IMR-90 (cell line): ENCODE measurements at regions not wholly inside any gene's neighbourhood (a gene's known extent, or its start where the extent isn't known, plus 50 kb on each side); places are given as distances from the start of the nearest gene placed in this dataset.

Experiments used
- ATAC-seq: fragments of 200-7000 bp; cut with Tn5 transposase; 2 replicates; pipeline ENCODE4 v1.9.1; 2020; ENCODE audit warnings: low read depth, mild to moderate bottlenecking, moderate library complexity
- BruUV-seq: library from RNA; stranded (reverse); fragments of 400-500 nt; replicated peaks from 2 replicates; lab custom pipeline; 2021; lab: Mats Ljungman, UMichigan
- CTCF ChIA-PET: fragments of 300-600 bp; formaldehyde crosslinking; extraction: SDS; loops from one replicate; lab custom pipeline; 2021; ENCODE audit warnings: antibody characterized with exemption; lab: Yijun Ruan, JAX
- POLR2A ChIA-PET: fragments of 300-600 bp; sonication (Branson Sonifier 250); formaldehyde crosslinking; loops from one replicate; lab custom pipeline; 2022; ENCODE audit warnings: antibody characterized with exemption; ENCODE audit not compliant: unreplicated experiment; lab: Charles Lee
- DNase-seq: peaks from one replicate; pipeline ENCODE4 v3.0.0; 2013
- H2AFZ ChIP-seq: replicated peaks from 2 replicates; pipeline ENCODE3; 2013; ENCODE audit warnings: low read length, mild to moderate bottlenecking; ENCODE audit not compliant: poor library complexity
- H2AK5ac ChIP-seq: 2 replicates; pipeline ENCODE4 v1.6.1; 2013; ENCODE audit warnings: low read depth, low read length, inconsistent platforms
- H2AK9ac ChIP-seq: replicated peaks from 2 replicates; pipeline ENCODE3; 2013; ENCODE audit warnings: mild to moderate bottlenecking, low read depth, low read length, moderate library complexity; ENCODE audit not compliant: poor library complexity
- H2BK120ac ChIP-seq: 2 replicates; pipeline ENCODE4 v1.6.1; 2013; ENCODE audit warnings: low read depth, low read length, inconsistent platforms
- H2BK15ac ChIP-seq: 3 replicates; pipeline ENCODE4 v1.6.1; 2013; ENCODE audit warnings: low read depth, low read length, inconsistent platforms
- H2BK20ac ChIP-seq: 2 replicates; pipeline ENCODE4 v1.6.1; 2013; ENCODE audit warnings: low read depth, mild to moderate bottlenecking, inconsistent platforms, low read length, moderate library complexity
- H2BK5ac ChIP-seq: 2 replicates; pipeline ENCODE4 v1.6.1; 2013; ENCODE audit warnings: mild to moderate bottlenecking, low read depth, low read length, inconsistent platforms; ENCODE audit not compliant: poor library complexity, severe bottlenecking
- H3K14ac ChIP-seq: replicated peaks from 2 replicates; pipeline ENCODE4 v1.6.1; 2013; ENCODE audit warnings: low read depth, low read length, inconsistent platforms
- H3K18ac ChIP-seq: 2 replicates; pipeline ENCODE4 v1.6.1; 2013; ENCODE audit warnings: low read depth, low read length, control low read depth
- H3K23ac ChIP-seq: 2 replicates; pipeline ENCODE4 v1.6.1; 2013; ENCODE audit warnings: low read depth, low read length, inconsistent platforms
- H3K27ac ChIP-seq: 2 replicates; pipeline ENCODE4 v1.5.1; 2013; ENCODE audit warnings: mild to moderate bottlenecking, control low read depth, low read length; ENCODE audit not compliant: insufficient read depth
- H3K27me3 ChIP-seq: 2 replicates; pipeline ENCODE4 v1.6.1; 2013; ENCODE audit warnings: low read length; ENCODE audit not compliant: control insufficient read depth, insufficient read depth
- H3K36me3 ChIP-seq: 2 replicates; pipeline ENCODE4 v1.6.1; 2013; ENCODE audit warnings: low read length, mixed read lengths; ENCODE audit not compliant: control insufficient read depth, insufficient read depth
- H3K4ac ChIP-seq: 2 replicates; pipeline ENCODE4 v1.6.1; 2013; ENCODE audit warnings: low read depth, low read length, inconsistent platforms
- H3K4me1 ChIP-seq: 2 replicates; pipeline ENCODE4 v1.6.1; 2013; ENCODE audit warnings: low read length, mixed read lengths; ENCODE audit not compliant: control insufficient read depth, insufficient read depth
- H3K4me2 ChIP-seq: 2 replicates; pipeline ENCODE4 v1.6.1; 2013; ENCODE audit warnings: low read depth, mild to moderate bottlenecking, control low read depth, low read length, moderate library complexity
- H3K4me3 ChIP-seq: 2 replicates; pipeline ENCODE4 v1.5.1; 2013; ENCODE audit warnings: low read depth, mild to moderate bottlenecking, control low read depth, low read length, moderate library complexity; ENCODE audit not compliant: insufficient read depth
- H3K56ac ChIP-seq: 2 replicates; pipeline ENCODE4 v1.6.1; 2013; ENCODE audit warnings: low read length, inconsistent platforms; ENCODE audit not compliant: insufficient read depth; ENCODE audit errors: extremely low read depth
- H3K79me1 ChIP-seq, 2 experiments: 2 replicates each; pipeline ENCODE4 v1.6.1; 2013; ENCODE audit warnings: low read length in 2 of 2, inconsistent platforms in 1 of 2, low read depth in 1 of 2
- H3K9ac ChIP-seq: 2 replicates; pipeline ENCODE4 v1.6.1; 2013; ENCODE audit warnings: low read depth, low read length, control low read depth
- H3K9me1 ChIP-seq: 2 replicates; pipeline ENCODE4 v1.6.1; 2013; ENCODE audit warnings: low read length, inconsistent platforms; ENCODE audit not compliant: insufficient read depth
- H3K9me3 ChIP-seq: 2 replicates; pipeline ENCODE4 v1.6.1; 2013; ENCODE audit warnings: low read length; ENCODE audit not compliant: control insufficient read depth, insufficient read depth
- H4K20me1 ChIP-seq: 2 replicates; pipeline ENCODE4 v1.6.1; 2013; ENCODE audit warnings: low read length, inconsistent platforms; ENCODE audit not compliant: insufficient read depth
- H4K5ac ChIP-seq: 2 replicates; pipeline ENCODE4 v1.6.1; 2013; ENCODE audit warnings: mild to moderate bottlenecking, low read depth, low read length, control low read depth
- H4K8ac ChIP-seq, 2 experiments: 2 replicates each; pipeline ENCODE4 v1.6.1; 2013; ENCODE audit warnings: low read depth in 2 of 2, low read length in 2 of 2, control low read depth in 1 of 2, inconsistent platforms in 1 of 2
- H4K91ac ChIP-seq: 2 replicates; pipeline ENCODE4 v1.6.1; 2013; ENCODE audit warnings: low read depth, low read length, inconsistent platforms; ENCODE audit not compliant: insufficient read depth
- CEBPB ChIP-seq: IDR thresholded peaks from 2 replicates; pipeline ENCODE4 v1.6.1; 2012; ENCODE audit warnings: low read depth, low read length, improper control_type of control experiment
- MAZ ChIP-seq: IDR thresholded peaks from 2 replicates; pipeline ENCODE4 v1.6.1; 2012; ENCODE audit warnings: low read depth, mild to moderate bottlenecking, low read length, improper control_type of control experiment, moderate library complexity, borderline replicate concordance
- MXI1 ChIP-seq: IDR thresholded peaks from 2 replicates; pipeline ENCODE4 v1.6.1; 2012; ENCODE audit warnings: low read depth, mild to moderate bottlenecking, low read length, moderate library complexity, borderline replicate concordance
- NFE2L2 ChIP-seq: fragments of 150-350 bp; IDR thresholded peaks from 2 replicates; pipeline ENCODE4 v1.6.1; 2016; ENCODE audit warnings: low read depth, mild to moderate bottlenecking, low read length
- POLR2A ChIP-seq: IDR thresholded peaks from 2 replicates; pipeline ENCODE4 v1.6.1; 2012; ENCODE audit warnings: mild to moderate bottlenecking, low read depth, low read length
- WGBS, 2 experiments: methylation state at CpG; one replicate each; pipeline versions ENCODE4 v1.1.5 to v1.1.7; 2013; ENCODE audit warnings: missing lambda C conversion rate in 2 of 2; ENCODE audit not compliant: insufficient read length in 1 of 2; ENCODE audit errors: extremely low coverage in 2 of 2; 5-methylcytosine and 5-hydroxymethylcytosine counted together
- dilution Hi-C: fragments of 300-500 bp; cut with HindIII; formaldehyde crosslinking; loops from one replicate; pipeline ENCODE4 v1.14.3; 2018; ENCODE audit warnings: low sequenced_read_pairs; ENCODE audit not compliant: unreplicated experiment
- in situ Hi-C: fragments of 300-500 bp; cut with MboI; formaldehyde crosslinking; loops from 3 replicates; pipeline ENCODE4 v1.14.3; 2019; ENCODE audit warnings: low sequenced_read_pairs, inconsistent platforms, mixed read lengths
- intact Hi-C: fragments of 100-400 bp; cut with micrococcal nuclease; formaldehyde crosslinking; loops from 2 replicates; pipeline ENCODE4 v1.10.0; 2022
- TF ChIP-seq, protein P1 (sequence below): conservative IDR thresholded peaks from 2 replicates; pipeline ENCODE4 v1.5.1; 2012; ENCODE audit warnings: mild to moderate bottlenecking, low read depth, low read length, improper control_type of control experiment
- TF ChIP-seq, protein P2 (sequence below): fragments of 150-350 bp; IDR thresholded peaks from 2 replicates; pipeline ENCODE4 v1.6.1; 2016; ENCODE audit warnings: low read depth, mild to moderate bottlenecking, low read length, moderate library complexity, borderline replicate concordance

DNA sequence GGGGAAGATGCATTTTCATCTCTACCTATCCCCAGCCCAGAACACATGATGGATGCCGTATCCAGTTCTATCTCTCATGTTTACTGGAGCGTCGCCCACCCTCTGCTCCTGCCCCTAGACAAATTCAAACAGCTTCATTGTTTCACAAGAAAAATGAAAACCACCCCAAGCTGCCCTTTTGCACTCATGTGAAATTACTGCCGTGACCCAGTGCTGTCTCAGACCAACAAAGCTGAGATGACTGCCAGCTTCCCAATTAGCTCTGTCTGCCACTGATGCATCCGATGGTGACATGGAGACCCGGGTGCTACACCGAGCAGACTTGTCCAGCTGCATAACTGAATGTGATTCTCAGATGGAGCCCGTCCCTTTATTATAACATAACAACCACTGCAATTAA lies 67.7 kb downstream of the FOXI2 start:
- in situ Hi-C loops (no loop called here), dilution Hi-C loops (no loop called here), intact Hi-C loops (no loop called here)
- H3K36me3 ChIP-seq = no peaks in the 10 kb centered on the region
- no peak overlapping the region for H2BK20ac ChIP-seq
- no peaks in the 10 kb centered on the region for H3K79me1 ChIP-seq
- no peak overlapping the region for H2BK15ac ChIP-seq
- H3K9me3 ChIP-seq = peaks cover 7% of the 10 kb centered on the region; the same call in 1 of the 2 replicates
- 48% methylated on average over 3 of the region's 8 CpGs; no CpG with 5 or more reads in 1 of the 2 experiments for WGBS, 2 experiments
- no peak overlapping the region for H2AFZ ChIP-seq
- H4K20me1 ChIP-seq = no peaks in the 10 kb centered on the region
- no peak overlapping the region for H3K23ac ChIP-seq
- no peaks in the 10 kb centered on the region for H3K9me1 ChIP-seq
- no peak overlapping the region for H3K4me3 ChIP-seq
- no peak overlapping the region for H3K14ac ChIP-seq
- no peaks in the 10 kb centered on the region for H3K27me3 ChIP-seq
- H2BK5ac ChIP-seq = no peak overlapping the region
- ATAC-seq (no peak), DNase-seq (no peak)
- ChIA-PET CTCF (no interaction called here), POLR2A (no interaction called here)
- H3K9ac ChIP-seq = no peak overlapping the region
- no peak overlapping the region for H4K5ac ChIP-seq
- H3K27ac ChIP-seq = no peak overlapping the region
- no peak overlapping the region for H2BK120ac ChIP-seq
- no peak overlapping the region for H3K4ac ChIP-seq
- no peak overlapping the region for H3K4me2 ChIP-seq
- no peaks in the 10 kb centered on the region for H3K4me1 ChIP-seq
- no peak overlapping the region for H4K91ac ChIP-seq
- BruUV-seq = no TSS peak
- TF ChIP-seq CEBPB = no peak
- TF ChIP-seq, protein P1, sequence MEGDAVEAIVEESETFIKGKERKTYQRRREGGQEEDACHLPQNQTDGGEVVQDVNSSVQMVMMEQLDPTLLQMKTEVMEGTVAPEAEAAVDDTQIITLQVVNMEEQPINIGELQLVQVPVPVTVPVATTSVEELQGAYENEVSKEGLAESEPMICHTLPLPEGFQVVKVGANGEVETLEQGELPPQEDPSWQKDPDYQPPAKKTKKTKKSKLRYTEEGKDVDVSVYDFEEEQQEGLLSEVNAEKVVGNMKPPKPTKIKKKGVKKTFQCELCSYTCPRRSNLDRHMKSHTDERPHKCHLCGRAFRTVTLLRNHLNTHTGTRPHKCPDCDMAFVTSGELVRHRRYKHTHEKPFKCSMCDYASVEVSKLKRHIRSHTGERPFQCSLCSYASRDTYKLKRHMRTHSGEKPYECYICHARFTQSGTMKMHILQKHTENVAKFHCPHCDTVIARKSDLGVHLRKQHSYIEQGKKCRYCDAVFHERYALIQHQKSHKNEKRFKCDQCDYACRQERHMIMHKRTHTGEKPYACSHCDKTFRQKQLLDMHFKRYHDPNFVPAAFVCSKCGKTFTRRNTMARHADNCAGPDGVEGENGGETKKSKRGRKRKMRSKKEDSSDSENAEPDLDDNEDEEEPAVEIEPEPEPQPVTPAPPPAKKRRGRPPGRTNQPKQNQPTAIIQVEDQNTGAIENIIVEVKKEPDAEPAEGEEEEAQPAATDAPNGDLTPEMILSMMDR = no peak
- no peak for TF ChIP-seq MAZ
- TF ChIP-seq, protein P2, sequence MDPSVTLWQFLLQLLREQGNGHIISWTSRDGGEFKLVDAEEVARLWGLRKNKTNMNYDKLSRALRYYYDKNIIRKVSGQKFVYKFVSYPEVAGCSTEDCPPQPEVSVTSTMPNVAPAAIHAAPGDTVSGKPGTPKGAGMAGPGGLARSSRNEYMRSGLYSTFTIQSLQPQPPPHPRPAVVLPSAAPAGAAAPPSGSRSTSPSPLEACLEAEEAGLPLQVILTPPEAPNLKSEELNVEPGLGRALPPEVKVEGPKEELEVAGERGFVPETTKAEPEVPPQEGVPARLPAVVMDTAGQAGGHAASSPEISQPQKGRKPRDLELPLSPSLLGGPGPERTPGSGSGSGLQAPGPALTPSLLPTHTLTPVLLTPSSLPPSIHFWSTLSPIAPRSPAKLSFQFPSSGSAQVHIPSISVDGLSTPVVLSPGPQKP = no peak
- TF ChIP-seq MXI1 = no peak
- TF ChIP-seq POLR2A = no peak
- no peak for TF ChIP-seq NFE2L2
- no peak overlapping the region for H2AK5ac ChIP-seq
- H2AK9ac ChIP-seq = no peak overlapping the region
- H4K8ac ChIP-seq = no peak overlapping the region
- H3K56ac ChIP-seq = no peak overlapping the region
- H3K18ac ChIP-seq = no peak overlapping the region
